ENCODE measurements at regions not wholly inside any gene's neighbourhood (a gene's known extent, or its start where the extent isn't known, plus 50 kb on each side); places are given as distances from the start of the nearest gene placed in this dataset.

DNA sequence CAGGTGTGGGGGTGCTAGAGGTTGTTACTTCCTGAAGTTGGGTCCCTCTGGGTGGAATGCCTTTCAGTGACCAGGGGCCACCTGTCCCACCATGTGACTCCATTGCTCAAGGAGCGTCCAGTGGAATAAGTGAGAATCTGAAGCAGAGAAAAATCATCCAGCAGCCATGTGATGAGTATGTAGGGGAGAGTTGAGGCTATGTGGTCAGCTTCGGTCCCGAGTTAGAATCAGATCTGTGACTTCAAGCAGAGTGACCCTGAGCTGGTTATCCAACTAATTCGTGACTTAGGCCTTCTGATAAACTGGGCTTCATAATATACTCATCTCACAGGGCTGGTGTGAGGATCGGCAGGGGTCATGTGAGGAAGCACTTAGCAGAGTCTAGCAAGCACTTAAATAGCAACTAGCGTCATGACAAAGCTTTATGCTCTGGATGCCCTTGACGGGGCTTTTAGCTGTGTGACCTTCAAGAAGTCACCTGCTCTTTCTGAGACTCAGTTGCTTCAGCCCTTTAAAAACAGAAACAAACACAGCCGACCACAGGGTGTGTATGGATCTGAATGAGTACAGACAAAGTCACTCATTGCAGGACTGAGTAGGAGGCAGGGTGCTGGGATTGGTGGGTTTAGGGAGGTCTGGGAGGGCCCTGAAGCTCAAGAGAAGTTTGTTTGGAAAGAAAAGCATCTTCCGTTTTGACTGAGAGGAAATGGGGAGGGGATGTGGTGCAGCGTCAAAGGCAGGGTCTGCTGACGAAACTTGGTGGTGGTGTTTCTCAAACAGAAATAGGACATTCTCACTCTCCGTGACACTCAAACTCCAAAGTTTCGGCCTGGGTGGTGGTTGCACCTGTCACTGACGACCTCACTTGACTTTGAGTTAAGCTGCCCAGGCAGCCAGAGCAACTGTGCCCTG lies 264.0 kb upstream of the CXCR4 start:
- Histone ChIP-seq H3K9ac (ENCODE audit: low read depth in 1 of 2, low read length in 2 of 2) (peak overlapping the region; percentile 22 to 27), H3K9me3 (ENCODE audit: control insufficient read depth in 1 of 2, low read length in 2 of 2) (no peaks in the 10 kb centered on the region), H3K4me3 (ENCODE audit: low read depth in 1 of 2, low read length in 2 of 2) (no peak overlapping the region), H3K27me3 (ENCODE audit: control insufficient read depth in 1 of 2, insufficient read depth in 2 of 2, low read length in 2 of 2) (no peaks in the 10 kb centered on the region), H3K4me1 (ENCODE audit: control insufficient read depth in 1 of 2, insufficient read depth in 2 of 2, low read length in 2 of 2) (peaks cover 0 to 9% of the 10 kb centered on the region in 2 donors), H3K36me3 (ENCODE audit: control insufficient read depth in 1 of 2, insufficient read depth in 2 of 2, low read length in 2 of 2) (no peaks in the 10 kb centered on the region), H3K27ac (ENCODE audit: low read depth, low read length) (peak overlapping the region; percentile 3)

DNA sequence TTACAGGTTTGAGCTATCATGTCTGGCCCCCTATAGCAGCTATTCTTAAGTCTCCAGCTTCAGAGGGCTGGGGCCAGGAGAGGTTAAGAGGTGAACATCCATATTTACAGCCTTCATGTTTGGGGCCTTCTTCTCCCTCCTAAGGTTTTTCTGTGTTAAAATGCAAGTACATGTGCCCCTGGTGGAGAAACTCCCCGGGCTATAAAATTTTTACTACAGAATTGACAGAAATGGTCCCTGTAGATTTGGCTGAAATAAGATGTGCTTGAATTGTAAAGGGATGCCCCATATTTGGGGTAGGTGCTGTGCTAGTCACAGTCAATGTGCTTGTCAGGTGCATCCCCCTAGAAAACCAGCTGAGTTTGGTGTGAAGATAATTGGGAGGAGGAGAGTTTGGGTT lies 263.3 kb upstream of the CXCR4 start:
- no peaks in the 10 kb centered on the region for H3K9me3 ChIP-seq (ENCODE audit: control insufficient read depth in 1 of 2, low read length in 2 of 2)
- no peaks in the 10 kb centered on the region for H3K27me3 ChIP-seq (ENCODE audit: control insufficient read depth in 1 of 2, insufficient read depth in 2 of 2, low read length in 2 of 2)
- no peak overlapping the region for H3K9ac ChIP-seq (ENCODE audit: low read depth in 1 of 2, low read length in 2 of 2)
- H3K4me3 ChIP-seq (ENCODE audit: low read depth in 1 of 2, low read length in 2 of 2): no peak overlapping the region
- peaks cover 0 to 9% of the 10 kb centered on the region in 2 donors for H3K4me1 ChIP-seq (ENCODE audit: control insufficient read depth in 1 of 2, insufficient read depth in 2 of 2, low read length in 2 of 2)
- H3K36me3 ChIP-seq (ENCODE audit: control insufficient read depth in 1 of 2, insufficient read depth in 2 of 2, low read length in 2 of 2): no peaks in the 10 kb centered on the region
- H3K27ac ChIP-seq (ENCODE audit: low read depth, low read length): no peak overlapping the region

DNA sequence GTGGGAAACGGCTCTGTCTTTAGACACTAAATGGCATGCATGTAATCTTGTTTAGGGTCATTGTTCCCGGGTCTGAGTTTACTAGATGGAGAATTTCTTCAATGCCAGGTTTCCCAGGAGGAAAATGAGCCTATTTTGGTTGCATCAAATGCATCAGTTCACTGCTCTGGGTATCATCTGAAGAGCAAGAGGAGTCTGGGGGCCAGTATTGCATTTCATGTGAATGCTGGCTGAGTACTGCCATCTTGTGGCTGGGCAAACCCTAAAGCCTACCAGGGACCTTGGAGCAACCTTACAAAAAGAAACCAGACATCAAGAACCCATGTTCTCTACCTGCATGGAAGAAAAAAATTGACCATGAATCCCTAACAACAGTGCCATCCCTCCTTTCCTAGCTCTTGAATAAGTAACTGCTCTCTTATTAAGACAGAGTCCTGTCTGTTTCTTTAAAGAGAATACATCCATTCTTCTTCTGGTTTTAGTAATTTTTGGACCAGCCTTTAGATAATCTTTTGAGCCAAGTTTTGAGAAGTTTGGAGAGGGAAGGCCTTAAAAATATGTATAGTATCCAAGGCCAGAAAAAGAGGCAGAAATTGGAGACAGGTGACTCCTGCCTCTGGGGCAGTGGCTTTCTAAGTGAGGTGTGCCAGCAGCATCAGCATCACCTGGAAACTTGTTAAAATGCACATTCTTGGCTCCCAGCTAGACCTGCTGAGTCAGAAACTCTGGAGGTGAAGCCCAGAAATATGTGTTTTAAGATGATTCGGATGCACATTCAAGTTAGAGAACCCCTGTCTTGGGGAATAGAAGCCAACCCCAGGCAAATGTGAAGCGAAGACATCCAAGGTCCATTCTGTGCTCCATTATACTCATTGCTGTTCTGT lies 261.0 kb upstream of the CXCR4 start:
- Histone ChIP-seq H3K4me1 (ENCODE audit: control insufficient read depth in 1 of 2, insufficient read depth in 2 of 2, low read length in 2 of 2) (peaks cover 0 to 9% of the 10 kb centered on the region in 2 donors), H3K27me3 (ENCODE audit: control insufficient read depth in 1 of 2, insufficient read depth in 2 of 2, low read length in 2 of 2) (no peaks in the 10 kb centered on the region), H3K4me3 (ENCODE audit: low read depth in 1 of 2, low read length in 2 of 2) (no peak overlapping the region), H3K9me3 (ENCODE audit: control insufficient read depth in 1 of 2, low read length in 2 of 2) (no peaks in the 10 kb centered on the region), H3K36me3 (ENCODE audit: control insufficient read depth in 1 of 2, insufficient read depth in 2 of 2, low read length in 2 of 2) (no peaks in the 10 kb centered on the region), H3K27ac (ENCODE audit: low read depth, low read length) (no peak overlapping the region), H3K9ac (ENCODE audit: low read depth in 1 of 2, low read length in 2 of 2) (no peak overlapping the region)

DNA sequence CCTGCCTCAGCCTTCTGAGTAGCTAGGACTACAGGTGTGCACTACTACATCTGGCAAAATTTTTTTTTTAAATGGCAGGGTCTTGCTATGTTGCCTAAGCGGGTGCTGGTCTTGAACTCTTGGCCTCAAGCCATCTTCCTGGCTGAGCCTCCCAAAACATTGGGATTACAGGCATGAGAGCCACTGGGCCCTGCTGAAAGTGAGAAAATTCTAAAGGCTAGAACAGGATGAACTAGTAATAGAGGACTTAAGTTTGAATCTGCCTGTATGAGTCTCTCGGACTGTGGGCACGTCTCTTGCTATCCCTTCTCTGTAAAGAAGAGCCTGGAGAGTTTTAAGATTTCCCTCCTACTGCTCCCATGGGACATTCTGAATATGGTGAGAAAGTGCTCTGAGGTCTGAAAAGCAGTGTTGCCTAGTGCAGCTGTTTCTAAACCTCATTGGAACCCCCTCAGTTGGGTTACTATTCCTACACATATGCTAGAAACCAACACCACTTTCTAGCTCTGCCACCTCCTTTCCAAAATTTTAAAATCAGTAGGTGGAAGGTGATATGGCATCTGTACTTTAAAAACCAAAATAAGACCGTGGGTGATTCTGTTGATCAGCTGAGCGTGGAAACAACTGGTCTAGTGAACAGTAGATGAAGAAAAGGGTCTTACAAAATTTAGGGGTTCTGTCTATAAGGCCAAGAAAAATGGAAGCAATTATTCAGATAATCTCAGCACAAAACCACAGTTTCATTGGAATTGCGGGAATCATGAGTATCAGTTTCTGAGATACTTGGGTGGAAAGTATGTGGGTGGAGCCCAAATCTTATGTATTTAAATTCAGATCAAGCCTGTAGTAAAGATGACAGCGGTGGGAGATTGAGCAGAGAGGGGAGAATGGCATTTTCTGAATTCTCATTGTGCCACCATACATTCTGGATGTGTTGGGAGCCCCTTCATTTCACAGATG lies 259.8 kb upstream of the CXCR4 start:
- peaks cover 0 to 9% of the 10 kb centered on the region in 2 donors for H3K4me1 ChIP-seq (ENCODE audit: control insufficient read depth in 1 of 2, insufficient read depth in 2 of 2, low read length in 2 of 2)
- H3K27me3 ChIP-seq (ENCODE audit: control insufficient read depth in 1 of 2, insufficient read depth in 2 of 2, low read length in 2 of 2): no peaks in the 10 kb centered on the region
- H3K36me3 ChIP-seq (ENCODE audit: control insufficient read depth in 1 of 2, insufficient read depth in 2 of 2, low read length in 2 of 2): no peaks in the 10 kb centered on the region
- H3K9me3 ChIP-seq (ENCODE audit: control insufficient read depth in 1 of 2, low read length in 2 of 2): no peaks in the 10 kb centered on the region
- no peak overlapping the region for H3K27ac ChIP-seq (ENCODE audit: low read depth, low read length)
- no peak overlapping the region for H3K4me3 ChIP-seq (ENCODE audit: low read depth in 1 of 2, low read length in 2 of 2)
- H3K9ac ChIP-seq (ENCODE audit: low read depth in 1 of 2, low read length in 2 of 2): no peak overlapping the region

DNA sequence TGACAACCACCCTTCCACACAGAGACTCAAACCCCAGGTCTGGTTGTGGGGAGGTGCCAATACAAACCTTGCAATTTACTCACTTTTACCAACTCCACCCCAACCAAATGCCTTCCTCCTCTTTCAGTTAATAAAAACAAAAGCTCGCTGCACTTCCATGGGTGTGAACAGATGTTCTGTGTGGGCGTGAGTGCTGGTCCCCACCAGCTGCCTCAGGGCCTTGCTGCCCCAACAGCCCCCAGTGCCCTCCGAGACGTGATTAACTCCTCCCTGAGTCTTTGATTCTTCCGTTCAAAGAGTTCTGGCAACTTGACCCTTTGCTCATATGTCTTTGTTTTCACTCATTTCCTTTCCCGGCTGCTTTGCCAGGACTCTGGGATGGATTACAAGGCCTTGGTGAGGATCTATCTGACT lies 258.9 kb upstream of the CXCR4 start:
- H3K36me3 ChIP-seq (ENCODE audit: control insufficient read depth in 1 of 2, insufficient read depth in 2 of 2, low read length in 2 of 2): no peaks in the 10 kb centered on the region
- no peak overlapping the region for H3K4me3 ChIP-seq (ENCODE audit: low read depth in 1 of 2, low read length in 2 of 2)
- no peaks in the 10 kb centered on the region for H3K9me3 ChIP-seq (ENCODE audit: control insufficient read depth in 1 of 2, low read length in 2 of 2)
- no peak overlapping the region for H3K9ac ChIP-seq (ENCODE audit: low read depth in 1 of 2, low read length in 2 of 2)
- no peaks in the 10 kb centered on the region for H3K27me3 ChIP-seq (ENCODE audit: control insufficient read depth in 1 of 2, insufficient read depth in 2 of 2, low read length in 2 of 2)
- peaks cover 0 to 5% of the 10 kb centered on the region in 2 donors for H3K4me1 ChIP-seq (ENCODE audit: control insufficient read depth in 1 of 2, insufficient read depth in 2 of 2, low read length in 2 of 2)
- no peak overlapping the region for H3K27ac ChIP-seq (ENCODE audit: low read depth, low read length)

DNA sequence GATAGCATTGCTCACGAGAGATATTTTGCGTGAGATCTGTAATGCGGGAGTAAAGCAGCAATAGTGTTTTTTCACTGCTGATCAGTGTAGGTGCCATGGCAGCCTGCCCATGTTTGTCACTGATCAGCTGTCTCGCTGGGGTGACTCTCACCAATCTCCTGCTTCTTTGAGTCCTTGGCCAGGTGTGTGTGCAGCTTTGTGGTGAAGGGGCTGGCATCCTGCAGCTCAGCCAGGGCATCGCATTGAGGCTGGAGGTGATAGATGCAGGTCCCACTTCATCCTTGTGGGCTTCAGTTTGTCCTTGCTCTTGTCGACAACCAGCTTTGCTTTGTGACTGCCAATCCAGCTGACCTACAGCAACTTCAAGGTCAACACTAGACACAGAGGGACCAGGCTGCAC lies 258.3 kb upstream of the CXCR4 start:
- Histone ChIP-seq H3K27me3 (ENCODE audit: control insufficient read depth in 1 of 2, insufficient read depth in 2 of 2, low read length in 2 of 2) (no peaks in the 10 kb centered on the region), H3K27ac (ENCODE audit: low read depth, low read length) (no peak overlapping the region), H3K9ac (ENCODE audit: low read depth in 1 of 2, low read length in 2 of 2) (no peak overlapping the region), H3K4me1 (ENCODE audit: control insufficient read depth in 1 of 2, insufficient read depth in 2 of 2, low read length in 2 of 2) (no peaks in the 10 kb centered on the region), H3K36me3 (ENCODE audit: control insufficient read depth in 1 of 2, insufficient read depth in 2 of 2, low read length in 2 of 2) (no peaks in the 10 kb centered on the region), H3K9me3 (ENCODE audit: control insufficient read depth in 1 of 2, low read length in 2 of 2) (no peaks in the 10 kb centered on the region), H3K4me3 (ENCODE audit: low read depth in 1 of 2, low read length in 2 of 2) (no peak overlapping the region)

DNA sequence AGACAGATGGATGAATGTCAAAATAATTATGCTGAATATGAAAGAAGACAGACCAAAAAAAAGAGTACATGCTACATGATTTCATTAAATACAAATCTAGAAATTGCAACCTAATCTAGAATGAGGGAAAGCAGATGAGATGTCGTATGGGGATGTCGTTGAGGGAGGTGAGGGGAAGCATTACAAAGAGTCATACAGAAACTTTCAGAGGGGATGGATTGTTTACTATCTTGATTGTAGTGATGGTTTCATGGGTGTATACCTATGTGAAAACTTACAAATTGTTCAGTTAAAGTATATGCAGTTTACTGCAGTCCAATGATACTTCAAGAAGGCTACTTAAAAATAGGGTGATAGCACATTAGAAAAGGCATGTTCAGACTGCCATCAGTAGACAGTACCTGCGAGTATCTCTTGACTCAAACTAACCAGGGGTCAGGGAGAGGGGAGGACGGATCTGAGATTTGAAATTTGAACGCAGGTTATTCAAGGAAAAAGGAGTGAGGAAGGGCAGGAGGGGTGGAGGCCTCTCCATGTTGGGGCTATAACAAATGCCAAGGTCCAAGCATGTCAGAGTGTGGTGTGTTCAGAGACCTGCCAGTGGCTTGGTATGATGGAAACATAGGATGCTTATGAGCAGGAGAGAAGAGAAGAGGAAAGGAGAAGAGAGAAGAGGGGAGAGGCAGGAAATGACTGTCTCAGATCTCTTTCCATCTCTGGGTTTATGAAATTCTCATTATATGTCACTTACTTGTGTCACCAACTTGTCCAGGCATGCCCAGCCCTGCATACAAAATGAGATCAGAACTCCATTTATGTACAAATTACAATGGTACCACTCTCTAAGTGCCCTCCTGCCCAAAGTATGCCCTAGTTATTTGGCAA lies 257.3 kb upstream of the CXCR4 start:
- H3K4me3 ChIP-seq (ENCODE audit: low read depth in 1 of 2, low read length in 2 of 2): no peak overlapping the region
- H3K9ac ChIP-seq (ENCODE audit: low read depth in 1 of 2, low read length in 2 of 2): no peak overlapping the region
- no peaks in the 10 kb centered on the region for H3K4me1 ChIP-seq (ENCODE audit: control insufficient read depth in 1 of 2, insufficient read depth in 2 of 2, low read length in 2 of 2)
- no peaks in the 10 kb centered on the region for H3K27me3 ChIP-seq (ENCODE audit: control insufficient read depth in 1 of 2, insufficient read depth in 2 of 2, low read length in 2 of 2)
- no peaks in the 10 kb centered on the region for H3K36me3 ChIP-seq (ENCODE audit: control insufficient read depth in 1 of 2, insufficient read depth in 2 of 2, low read length in 2 of 2)
- no peaks in the 10 kb centered on the region for H3K9me3 ChIP-seq (ENCODE audit: control insufficient read depth in 1 of 2, low read length in 2 of 2)
- no peak overlapping the region for H3K27ac ChIP-seq (ENCODE audit: low read depth, low read length)

DNA sequence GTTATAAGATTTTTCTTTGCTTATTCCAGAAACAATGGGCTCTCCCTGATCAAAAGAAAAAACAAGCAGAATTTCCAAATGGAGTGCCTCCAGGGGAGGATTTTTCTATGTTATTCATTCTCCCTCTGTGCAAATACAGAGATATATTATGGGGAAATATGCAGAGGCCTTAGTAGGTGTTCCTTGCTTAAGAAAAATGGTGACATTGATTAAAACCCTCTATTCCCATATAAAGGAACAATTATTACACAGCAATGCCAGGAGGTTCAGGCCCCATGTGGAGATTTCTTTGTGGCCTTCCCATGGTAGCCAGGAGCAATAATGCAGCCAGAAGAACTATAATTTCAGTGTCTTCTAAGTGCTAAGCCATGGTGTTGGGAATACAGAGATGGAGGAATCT lies 255.9 kb upstream of the CXCR4 start:
- Histone ChIP-seq H3K9ac (ENCODE audit: low read depth in 1 of 2, low read length in 2 of 2) (no peak overlapping the region), H3K36me3 (ENCODE audit: control insufficient read depth in 1 of 2, insufficient read depth in 2 of 2, low read length in 2 of 2) (no peaks in the 10 kb centered on the region), H3K27me3 (ENCODE audit: control insufficient read depth in 1 of 2, insufficient read depth in 2 of 2, low read length in 2 of 2) (no peaks in the 10 kb centered on the region), H3K27ac (ENCODE audit: low read depth, low read length) (no peak overlapping the region), H3K9me3 (ENCODE audit: control insufficient read depth in 1 of 2, low read length in 2 of 2) (no peaks in the 10 kb centered on the region), H3K4me1 (ENCODE audit: control insufficient read depth in 1 of 2, insufficient read depth in 2 of 2, low read length in 2 of 2) (no peaks in the 10 kb centered on the region), H3K4me3 (ENCODE audit: low read depth in 1 of 2, low read length in 2 of 2) (no peak overlapping the region)

DNA sequence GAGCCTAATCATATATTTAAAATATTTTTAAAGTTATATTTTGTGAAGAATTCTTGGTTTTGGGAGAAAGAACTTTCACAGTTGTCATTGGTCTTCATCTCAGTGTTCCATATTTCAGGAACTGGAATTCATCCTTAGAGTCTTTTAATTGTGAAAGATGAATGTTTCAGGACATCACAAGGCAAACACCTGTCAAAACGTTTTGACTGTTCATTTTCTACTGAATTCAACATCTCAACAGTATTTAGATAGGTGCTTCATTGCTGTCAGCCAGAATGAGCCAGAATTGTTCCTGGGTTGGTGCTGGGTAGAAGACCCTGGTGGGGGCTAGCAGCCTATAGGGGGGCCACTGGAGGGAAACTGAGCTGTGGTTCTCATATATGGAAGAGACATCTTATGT lies 255.1 kb upstream of the CXCR4 start:
- Histone ChIP-seq H3K4me3 (ENCODE audit: low read depth in 1 of 2, low read length in 2 of 2) (no peak overlapping the region), H3K9ac (ENCODE audit: low read depth in 1 of 2, low read length in 2 of 2) (no peak overlapping the region), H3K27ac (ENCODE audit: low read depth, low read length) (no peak overlapping the region)

More for the DNA sequence above, 255.1 kb upstream of the CXCR4 start:
- Histone ChIP-seq H3K27me3 (ENCODE audit: control insufficient read depth in 1 of 2, insufficient read depth in 2 of 2, low read length in 2 of 2) (no peaks in the 10 kb centered on the region), H3K4me1 (ENCODE audit: control insufficient read depth in 1 of 2, insufficient read depth in 2 of 2, low read length in 2 of 2) (no peaks in the 10 kb centered on the region), H3K36me3 (ENCODE audit: control insufficient read depth in 1 of 2, insufficient read depth in 2 of 2, low read length in 2 of 2) (no peaks in the 10 kb centered on the region), H3K9me3 (ENCODE audit: control insufficient read depth in 1 of 2, low read length in 2 of 2) (no peaks in the 10 kb centered on the region)
